ENCODE measurements at regions not wholly inside any gene's neighbourhood (a gene's known extent, or its start where the extent isn't known, plus 50 kb on each side); places are given as distances from the start of the nearest gene placed in this dataset.

- DNase-seq (ENCODE audit: low read depth, low spot score), result no peak
- POLR2A ChIA-PET, result no interaction called here
- TF ChIP-seq CTCF (IDR thresholded peaks at IDR 0.05; ENCODE audit: insufficient read depth, low read length, missing control alignments), result no peak
- no peak overlapping the region for H3K4me3 ChIP-seq (ENCODE audit: low read depth, low read length)
- CTCF ChIA-PET, result no interaction called here
Measured at GRCh38 chr3:76920511-76920910, 119.4 kb upstream of the ROBO2 start.

DNA sequence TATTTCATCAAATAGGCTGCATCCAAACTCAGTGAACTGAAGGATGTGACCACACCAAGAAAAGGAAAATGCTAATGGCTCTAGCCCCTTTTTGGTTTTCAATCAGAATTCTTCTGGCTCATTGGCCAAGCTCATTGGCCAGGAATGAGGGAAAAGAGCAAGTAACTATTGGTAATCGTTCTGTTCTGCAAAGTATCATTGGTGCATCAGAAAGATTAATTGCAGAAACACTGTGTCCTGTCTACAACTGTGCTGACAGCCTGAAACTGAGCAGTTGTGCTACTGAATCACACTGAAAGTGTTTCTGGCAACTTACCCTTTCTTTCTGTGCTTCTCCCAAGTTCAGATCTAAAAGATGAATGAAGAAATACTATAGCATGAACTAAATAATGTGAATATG is 116.4 kb upstream of the ROBO2 start:
- ChIA-PET POLR2A (no interaction called here), CTCF (no interaction called here)
- no peak for DNase-seq (ENCODE audit: low read depth, low spot score)
- TF ChIP-seq CTCF (IDR thresholded peaks at IDR 0.05; ENCODE audit: insufficient read depth, low read length, missing control alignments), result no peak
- H3K4me3 ChIP-seq (ENCODE audit: low read depth, low read length), result no peak overlapping the region

DNA sequence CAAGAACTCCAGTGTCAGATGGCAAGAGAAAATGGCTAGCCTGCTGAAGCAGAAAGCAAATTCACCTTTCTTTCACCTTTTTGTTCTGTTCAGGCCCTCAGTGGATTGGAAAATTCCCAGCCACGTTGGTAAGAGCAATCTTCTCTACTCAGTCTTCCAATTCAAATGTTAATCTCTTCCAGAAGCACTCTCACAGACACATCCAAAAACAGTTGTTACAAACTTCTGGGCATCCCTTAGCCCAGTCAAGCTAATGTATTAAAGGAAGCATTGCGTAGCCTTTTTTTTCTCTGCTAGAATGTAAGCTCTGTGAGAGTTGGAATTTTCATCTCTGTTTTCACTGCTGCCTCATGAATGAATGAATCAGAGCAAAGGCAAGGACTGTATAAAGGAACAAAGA is 109.2 kb upstream of the ROBO2 start:
- no peak for DNase-seq (ENCODE audit: low read depth, low spot score)
- no peak overlapping the region for H3K4me3 ChIP-seq (ENCODE audit: low read depth, low read length)
- POLR2A ChIA-PET, result no interaction called here
- TF ChIP-seq CTCF (IDR thresholded peaks at IDR 0.05; ENCODE audit: insufficient read depth, low read length, missing control alignments), result no peak
- CTCF ChIA-PET, result no interaction called here

DNA sequence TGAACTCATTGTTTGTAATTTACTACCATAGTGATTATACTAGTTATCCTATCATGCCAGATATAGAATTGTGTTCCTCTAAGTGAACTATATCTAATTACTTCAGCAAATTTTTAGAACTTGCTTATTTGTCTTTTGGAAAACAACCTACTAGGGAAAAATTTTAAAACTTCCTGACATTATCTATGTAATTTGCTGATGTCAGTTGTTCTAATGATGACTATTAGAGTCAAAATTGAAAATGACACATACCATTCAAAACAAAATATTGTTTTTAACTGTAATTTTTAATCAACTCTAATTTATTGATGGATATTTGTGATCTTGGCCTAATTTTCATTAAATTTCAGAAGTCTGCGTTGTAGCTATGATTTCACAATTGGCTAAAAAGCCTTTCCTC is 106.7 kb upstream of the ROBO2 start:
- ChIA-PET POLR2A (no interaction called here), CTCF (no interaction called here)
- TF ChIP-seq CTCF (IDR thresholded peaks at IDR 0.05; ENCODE audit: insufficient read depth, low read length, missing control alignments), result no peak
- DNase-seq (ENCODE audit: low read depth, low spot score), result no peak
- H3K4me3 ChIP-seq (ENCODE audit: low read depth, low read length), result no peak overlapping the region

- no peak for DNase-seq (ENCODE audit: low read depth, low spot score)
- no peak overlapping the region for H3K4me3 ChIP-seq (ENCODE audit: low read depth, low read length)
- no peak for TF ChIP-seq CTCF (IDR thresholded peaks at IDR 0.05; ENCODE audit: insufficient read depth, low read length, missing control alignments)
- CTCF ChIA-PET, result no interaction called here
- POLR2A ChIA-PET, result no interaction called here
Measured at GRCh38 chr3:76938962-76939361, 100.9 kb upstream of the ROBO2 start.

- H3K4me3 ChIP-seq (ENCODE audit: low read depth, low read length), result no peak overlapping the region
- no peak for DNase-seq (ENCODE audit: low read depth, low spot score)
- TF ChIP-seq CTCF (IDR thresholded peaks at IDR 0.05; ENCODE audit: insufficient read depth, low read length, missing control alignments), result no peak
- ChIA-PET POLR2A (no interaction called here), CTCF (no interaction called here)
Measured at GRCh38 chr3:76940181-76940770, 99.6 kb upstream of the ROBO2 start.

All from AG04449 (cell line).